Suprapubic skin (tissue), 3 donors: ENCODE measurements at regions not wholly inside any gene's neighbourhood (a gene's known extent, or its start where the extent isn't known, plus 50 kb on each side); places are given as distances from the start of the nearest gene placed in this dataset.
"Not testable (repeated sequence)": the region's sequence is repeated elsewhere in the genome, so short reads cannot be mapped to it uniquely, and the experiment has no call there.

ENCODE experiments used
- CTCF ChIP-seq, 2 donors: fragments of 200-600 bp in 1 of 2; fragments of 450-650 bp in 1 of 2; sonication (generic) in 1 of 2; IDR thresholded peaks; one replicate each; pipeline ENCODE4 v1.5.1; 2016 to 2019; ENCODE audit warnings: antibody characterized with exemption in 2 of 2, mild to moderate bottlenecking in 1 of 2, moderate library complexity in 1 of 2
- EP300 ChIP-seq: sonication (generic); formaldehyde crosslinking; IDR thresholded peaks from one replicate; pipeline ENCODE4 v1.6.1; 2017; ENCODE audit warnings: antibody characterized with exemption
- POLR2A ChIP-seq, 2 donors: fragments of 450-650 bp; IDR thresholded peaks; one replicate each; pipeline ENCODE4 v1.6.1; 2017; ENCODE audit warnings: antibody characterized with exemption in 2 of 2, mild to moderate bottlenecking in 2 of 2, moderate library complexity in 2 of 2

GRCh38 chr11:70600911-70601415 lies 202.6 kb downstream of the CTTN start:
- not testable (repeated sequence) for TF ChIP-seq POLR2A (IDR thresholded peaks at IDR 0.05); CTCF (IDR thresholded peaks at IDR 0.05); EP300
